RPMI8226 (cell line): ENCODE measurements at regions not wholly inside any gene's neighbourhood (a gene's known extent, or its start where the extent isn't known, plus 50 kb on each side); places are given as distances from the start of the nearest gene placed in this dataset.

Source experiments
- DNase-seq: peaks from one replicate; pipeline ENCODE4 v3.0.0-alpha.2; 2015

GRCh38 chr2:9681427-9681817 is 50.6 kb upstream of the YWHAQ start:
- no peak for DNase-seq

GRCh38 chr2:9685637-9686036 is 54.8 kb upstream of the YWHAQ start:
- no peak for DNase-seq

- no peak for DNase-seq
Measured at GRCh38 chr2:9686061-9686460, 55.3 kb upstream of the YWHAQ start.

- no peak for DNase-seq
Measured at GRCh38 chr2:9690252-9690651, 59.5 kb upstream of the YWHAQ start.

GRCh38 chr2:9690716-9691498 is 60.1 kb upstream of the YWHAQ start:
- no peak for DNase-seq

GRCh38 chr2:9692456-9693195 is 61.8 kb upstream of the YWHAQ start:
- peak; percentile 91 for DNase-seq

GRCh38 chr2:9693196-9693491 is 62.3 kb upstream of the YWHAQ start:
- peak; percentile 95 for DNase-seq

GRCh38 chr2:9693646-9694045 is 62.8 kb upstream of the YWHAQ start:
- DNase-seq: no peak

GRCh38 chr2:9694661-9695234 is 64.0 kb upstream of the YWHAQ start:
- DNase-seq: no peak

- no peak for DNase-seq
Measured at GRCh38 chr2:9695941-9696340, 65.1 kb upstream of the YWHAQ start.

- DNase-seq: no peak
Measured at GRCh38 chr2:9696731-9697130, 65.9 kb upstream of the YWHAQ start.

- DNase-seq: no peak
Measured at GRCh38 chr2:9697909-9698308, 67.1 kb upstream of the YWHAQ start.

GRCh38 chr2:9699139-9700108 is 68.6 kb upstream of the YWHAQ start:
- DNase-seq: peak; percentile 51

GRCh38 chr2:9700109-9700495 is 69.3 kb upstream of the YWHAQ start:
- DNase-seq: no peak

GRCh38 chr2:9702604-9703084 is 71.8 kb upstream of the YWHAQ start:
- no peak for DNase-seq

- peak; percentile 25 for DNase-seq
Measured at GRCh38 chr2:9703085-9703678, 72.4 kb upstream of the YWHAQ start.

- peak; percentile 29 for DNase-seq
Measured at GRCh38 chr2:9703701-9704221, 73.0 kb upstream of the YWHAQ start.

- no peak for DNase-seq
Measured at GRCh38 chr2:9704600-9704999, 73.8 kb upstream of the YWHAQ start.

GRCh38 chr2:9705196-9705595 is 74.4 kb upstream of the YWHAQ start:
- DNase-seq: no peak

- DNase-seq: no peak
Measured at GRCh38 chr2:9707008-9707407, 76.2 kb upstream of the YWHAQ start.

GRCh38 chr2:9707611-9708160 is 76.9 kb upstream of the YWHAQ start:
- no peak for DNase-seq
